ENCODE measurements at regions not wholly inside any gene's neighbourhood (a gene's known extent, or its start where the extent isn't known, plus 50 kb on each side); places are given as distances from the start of the nearest gene placed in this dataset.

DNA sequence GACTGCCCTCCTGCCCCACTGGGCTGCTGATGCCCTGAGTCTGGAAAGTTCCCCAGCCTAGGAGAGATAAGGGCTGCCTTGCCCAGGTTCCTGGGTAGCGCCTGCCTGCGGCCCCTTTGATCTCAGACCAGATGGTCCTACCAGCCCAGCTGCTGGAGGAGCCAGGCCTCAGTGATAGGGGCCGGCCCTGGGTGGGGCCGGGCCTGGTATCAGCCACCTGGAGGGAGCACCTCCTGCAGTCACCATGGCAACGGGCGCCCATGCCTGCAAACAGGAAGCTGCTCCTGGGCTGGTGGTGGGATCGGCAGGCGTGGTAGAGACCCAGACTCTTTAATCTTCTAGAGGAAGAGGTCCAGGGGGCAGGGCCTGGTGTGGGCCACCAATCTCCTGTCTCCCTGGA is 119.7 kb upstream of the WNT4 start:
- TF ChIP-seq POLR2A (IDR thresholded peaks at IDR 0.05) (no peak), POLR2AphosphoS5 (IDR thresholded peaks at IDR 0.05) (no peak)
- TF ChIP-seq, protein P1, sequence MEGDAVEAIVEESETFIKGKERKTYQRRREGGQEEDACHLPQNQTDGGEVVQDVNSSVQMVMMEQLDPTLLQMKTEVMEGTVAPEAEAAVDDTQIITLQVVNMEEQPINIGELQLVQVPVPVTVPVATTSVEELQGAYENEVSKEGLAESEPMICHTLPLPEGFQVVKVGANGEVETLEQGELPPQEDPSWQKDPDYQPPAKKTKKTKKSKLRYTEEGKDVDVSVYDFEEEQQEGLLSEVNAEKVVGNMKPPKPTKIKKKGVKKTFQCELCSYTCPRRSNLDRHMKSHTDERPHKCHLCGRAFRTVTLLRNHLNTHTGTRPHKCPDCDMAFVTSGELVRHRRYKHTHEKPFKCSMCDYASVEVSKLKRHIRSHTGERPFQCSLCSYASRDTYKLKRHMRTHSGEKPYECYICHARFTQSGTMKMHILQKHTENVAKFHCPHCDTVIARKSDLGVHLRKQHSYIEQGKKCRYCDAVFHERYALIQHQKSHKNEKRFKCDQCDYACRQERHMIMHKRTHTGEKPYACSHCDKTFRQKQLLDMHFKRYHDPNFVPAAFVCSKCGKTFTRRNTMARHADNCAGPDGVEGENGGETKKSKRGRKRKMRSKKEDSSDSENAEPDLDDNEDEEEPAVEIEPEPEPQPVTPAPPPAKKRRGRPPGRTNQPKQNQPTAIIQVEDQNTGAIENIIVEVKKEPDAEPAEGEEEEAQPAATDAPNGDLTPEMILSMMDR (IDR thresholded peaks at IDR 0.05), result no peak
